WERI-Rb-1 (cell line): ENCODE measurements at regions not wholly inside any gene's neighbourhood (a gene's known extent, or its start where the extent isn't known, plus 50 kb on each side); places are given as distances from the start of the nearest gene placed in this dataset.

Source experiments
- DNase-seq: peaks from one replicate; pipeline ENCODE4 v3.0.0-alpha.2; 2020
- H3K27ac ChIP-seq: fragments of 250-450 bp; sonication (Bioruptor Pico); 2 replicates; pipeline ENCODE4 v1.5.1; 2020; ENCODE audit warnings: mild to moderate bottlenecking, moderate library complexity
- H3K27me3 ChIP-seq: fragments of 250-450 bp; sonication (Bioruptor Pico); 2 replicates; pipeline ENCODE4 v1.5.1; 2021; ENCODE audit warnings: mild to moderate bottlenecking, low read depth, moderate library complexity; ENCODE audit not compliant: insufficient read depth, severe bottlenecking
- H3K36me3 ChIP-seq: fragments of 250-450 bp; sonication (Bioruptor Pico); 2 replicates; pipeline ENCODE4 v1.5.1; 2020; ENCODE audit warnings: mild to moderate bottlenecking, moderate library complexity
- H3K4me3 ChIP-seq: 2 replicates; pipeline ENCODE4 v1.5.1; 2011; ENCODE audit warnings: low read depth, mild to moderate bottlenecking, control low read depth, low read length
- H3K9me3 ChIP-seq: fragments of 250-450 bp; sonication (Bioruptor Pico); 2 replicates; pipeline ENCODE4 v1.5.1; 2021; ENCODE audit warnings: mild to moderate bottlenecking, moderate library complexity; ENCODE audit not compliant: severe bottlenecking
- TF ChIP-seq, protein P1 (sequence below): IDR thresholded peaks from 2 replicates; pipeline ENCODE4 v1.5.1; 2011; ENCODE audit warnings: low read depth, mild to moderate bottlenecking, control low read depth, inconsistent platforms, low read length

DNA sequence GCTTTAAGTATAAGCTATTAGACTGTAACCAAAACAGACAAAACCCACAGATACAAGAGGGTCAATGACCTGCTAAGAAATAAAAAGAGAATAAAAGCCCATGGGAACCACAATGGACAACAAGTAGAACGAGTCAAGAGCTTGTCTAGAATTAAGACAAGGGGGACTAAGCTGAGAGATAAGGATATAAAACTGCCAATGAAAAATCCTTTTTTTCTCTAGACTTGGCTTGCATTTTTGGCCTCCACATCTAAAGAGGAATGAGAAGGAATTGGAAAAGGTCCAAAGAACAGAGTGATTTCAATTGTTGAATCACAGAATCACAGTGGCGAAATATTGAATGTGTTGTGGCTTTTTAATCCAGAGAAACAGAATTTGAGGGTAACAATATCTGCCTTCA lies 135.7 kb downstream of the QDPR start:
- Histone ChIP-seq H3K4me3 (no peak overlapping the region), H3K27me3 (peaks cover 6% of the 10 kb centered on the region), H3K9me3 (no peaks in the 10 kb centered on the region), H3K27ac (no peak overlapping the region), H3K36me3 (no peaks in the 10 kb centered on the region)
- TF ChIP-seq, protein P1, sequence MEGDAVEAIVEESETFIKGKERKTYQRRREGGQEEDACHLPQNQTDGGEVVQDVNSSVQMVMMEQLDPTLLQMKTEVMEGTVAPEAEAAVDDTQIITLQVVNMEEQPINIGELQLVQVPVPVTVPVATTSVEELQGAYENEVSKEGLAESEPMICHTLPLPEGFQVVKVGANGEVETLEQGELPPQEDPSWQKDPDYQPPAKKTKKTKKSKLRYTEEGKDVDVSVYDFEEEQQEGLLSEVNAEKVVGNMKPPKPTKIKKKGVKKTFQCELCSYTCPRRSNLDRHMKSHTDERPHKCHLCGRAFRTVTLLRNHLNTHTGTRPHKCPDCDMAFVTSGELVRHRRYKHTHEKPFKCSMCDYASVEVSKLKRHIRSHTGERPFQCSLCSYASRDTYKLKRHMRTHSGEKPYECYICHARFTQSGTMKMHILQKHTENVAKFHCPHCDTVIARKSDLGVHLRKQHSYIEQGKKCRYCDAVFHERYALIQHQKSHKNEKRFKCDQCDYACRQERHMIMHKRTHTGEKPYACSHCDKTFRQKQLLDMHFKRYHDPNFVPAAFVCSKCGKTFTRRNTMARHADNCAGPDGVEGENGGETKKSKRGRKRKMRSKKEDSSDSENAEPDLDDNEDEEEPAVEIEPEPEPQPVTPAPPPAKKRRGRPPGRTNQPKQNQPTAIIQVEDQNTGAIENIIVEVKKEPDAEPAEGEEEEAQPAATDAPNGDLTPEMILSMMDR: no peak
- no peak for DNase-seq

DNA sequence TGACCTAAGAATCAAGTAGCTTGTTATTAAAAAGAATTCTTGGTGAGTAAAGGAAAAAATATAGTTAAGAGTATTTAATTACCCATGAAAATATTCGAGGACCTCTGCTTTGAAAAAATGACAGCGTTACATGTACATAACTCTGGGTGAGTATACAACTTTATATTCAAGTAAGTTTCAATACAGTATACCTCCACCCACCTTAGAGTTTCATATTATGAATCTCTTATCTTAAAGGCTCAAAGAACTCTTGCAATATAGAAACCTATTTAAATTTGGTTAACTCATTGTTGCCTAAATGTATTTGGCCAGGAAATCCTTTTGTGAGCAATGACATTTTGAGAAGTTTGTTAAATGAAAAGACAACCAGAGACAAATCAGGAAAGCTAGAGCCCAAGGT lies 138.2 kb downstream of the QDPR start:
- Histone ChIP-seq H3K27me3 (peaks cover 3% of the 10 kb centered on the region), H3K36me3 (no peaks in the 10 kb centered on the region), H3K27ac (no peak overlapping the region), H3K9me3 (no peaks in the 10 kb centered on the region), H3K4me3 (no peak overlapping the region)
- DNase-seq: no peak
- TF ChIP-seq, protein P1: no peak

GRCh38 chr4:17370818-17371217 lies 141.1 kb downstream of the QDPR start:
- no peak overlapping the region for H3K27ac ChIP-seq
- no peaks in the 10 kb centered on the region for H3K36me3 ChIP-seq
- DNase-seq: no peak
- H3K9me3 ChIP-seq: no peaks in the 10 kb centered on the region
- H3K27me3 ChIP-seq: peaks cover 15% of the 10 kb centered on the region
- no peak overlapping the region for H3K4me3 ChIP-seq
- TF ChIP-seq, protein P1: no peak

GRCh38 chr4:17368408-17368807 lies 143.5 kb downstream of the QDPR start:
- Histone ChIP-seq H3K27ac (no peak overlapping the region), H3K4me3 (no peak overlapping the region), H3K27me3 (peaks cover 20% of the 10 kb centered on the region), H3K9me3 (no peaks in the 10 kb centered on the region), H3K36me3 (no peaks in the 10 kb centered on the region)
- TF ChIP-seq, protein P1: no peak
- no peak for DNase-seq

GRCh38 chr4:17367201-17367600 lies 144.7 kb downstream of the QDPR start:
- no peak overlapping the region for H3K27ac ChIP-seq
- no peaks in the 10 kb centered on the region for H3K9me3 ChIP-seq
- no peak overlapping the region for H3K4me3 ChIP-seq
- H3K36me3 ChIP-seq: no peaks in the 10 kb centered on the region
- TF ChIP-seq, protein P1: no peak
- peaks cover 26% of the 10 kb centered on the region for H3K27me3 ChIP-seq
- no peak for DNase-seq

- no peaks in the 10 kb centered on the region for H3K9me3 ChIP-seq
- no peak for DNase-seq
Measured at GRCh38 chr4:17366496-17366895, 145.4 kb downstream of the QDPR start.

More at GRCh38 chr4:17366496-17366895, 145.4 kb downstream of the QDPR start:
- TF ChIP-seq, protein P1: no peak
- peaks cover 27% of the 10 kb centered on the region for H3K27me3 ChIP-seq
- no peak overlapping the region for H3K4me3 ChIP-seq
- H3K36me3 ChIP-seq: no peaks in the 10 kb centered on the region
- no peak overlapping the region for H3K27ac ChIP-seq
